Stimulated activated CD4-positive, alpha-beta T cell treated with anti-CD3 and anti-CD28 coated beads, TNF-alpha, amount 100 ng/mL, for 1 hour (primary cell): ENCODE measurements at regions not wholly inside any gene's neighbourhood (a gene's known extent, or its start where the extent isn't known, plus 50 kb on each side); places are given as distances from the start of the nearest gene placed in this dataset.
A peak's percentile ranks its signal among the peaks of the same experiment; 100 is the strongest.
"Not testable (repeated sequence)": the region's sequence is repeated elsewhere in the genome, so short reads cannot be mapped to it uniquely, and the experiment has no call there.

Source experiments
- DNase-seq, 3 donors: peaks; one replicate each; pipeline ENCODE4 v3.0.0-alpha.2; 2020; ENCODE audit warnings: low read depth in 3 of 3, low spot score in 1 of 3

- DNase-seq = not testable (repeated sequence)
Observed at GRCh38 chr1:146513754-146514153, 284.9 kb upstream of the NOTCH2NLA start.

- not testable (repeated sequence) for DNase-seq
Observed at GRCh38 chr1:146511047-146511777, 282.4 kb upstream of the NOTCH2NLA start.

GRCh38 chr1:146510248-146510983, 281.6 kb upstream of the NOTCH2NLA start:
- not testable (repeated sequence) for DNase-seq

- not testable (repeated sequence) for DNase-seq
Observed at GRCh38 chr1:146504121-146504520, 275.3 kb upstream of the NOTCH2NLA start.

GRCh38 chr1:146487555-146487954, 258.7 kb upstream of the NOTCH2NLA start:
- not testable (repeated sequence) for DNase-seq

- DNase-seq = not testable (repeated sequence)
Observed at GRCh38 chr1:146487155-146487554, 258.3 kb upstream of the NOTCH2NLA start.

GRCh38 chr1:146486300-146487014, 257.6 kb upstream of the NOTCH2NLA start:
- DNase-seq = not testable (repeated sequence)

GRCh38 chr1:146484195-146484594, 255.4 kb upstream of the NOTCH2NLA start:
- DNase-seq = not testable (repeated sequence)

- not testable (repeated sequence) for DNase-seq
Observed at GRCh38 chr1:146479188-146479587, 250.4 kb upstream of the NOTCH2NLA start.

GRCh38 chr1:146478125-146478720, 249.4 kb upstream of the NOTCH2NLA start:
- DNase-seq = not testable (repeated sequence)

GRCh38 chr1:146475086-146475485, 246.3 kb upstream of the NOTCH2NLA start:
- not testable (repeated sequence) for DNase-seq

GRCh38 chr1:146474216-146474615, 245.4 kb upstream of the NOTCH2NLA start:
- not testable (repeated sequence) for DNase-seq

GRCh38 chr1:146472192-146472861, 243.5 kb upstream of the NOTCH2NLA start:
- peak; percentile 45 to 63 (median 59) for DNase-seq

- not testable (repeated sequence) for DNase-seq
Observed at GRCh38 chr1:146459939-146460338, 231.1 kb upstream of the NOTCH2NLA start.

- DNase-seq = not testable (repeated sequence)
Observed at GRCh38 chr1:146459308-146459707, 230.5 kb upstream of the NOTCH2NLA start.

GRCh38 chr1:146448877-146449246, 220.0 kb upstream of the NOTCH2NLA start:
- DNase-seq = not testable (repeated sequence)

GRCh38 chr1:146448212-146448876, 219.5 kb upstream of the NOTCH2NLA start:
- peak; percentile 28 to 33 (median 28) for DNase-seq

- peak in 1 of 3 donors; percentile 19 for DNase-seq
Observed at GRCh38 chr1:146443871-146444222, 215.0 kb upstream of the NOTCH2NLA start.

- DNase-seq = not testable (repeated sequence)
Observed at GRCh38 chr1:146443088-146443870, 214.5 kb upstream of the NOTCH2NLA start.
